ENCODE measurements at regions not wholly inside any gene's neighbourhood (a gene's known extent, or its start where the extent isn't known, plus 50 kb on each side); places are given as distances from the start of the nearest gene placed in this dataset.
"Not testable (repeated sequence)": the region's sequence is repeated elsewhere in the genome, so short reads cannot be mapped to it uniquely, and the experiment has no call there.

- no peak for DNase-seq
Measured at GRCh38 chr7:131157530-131158243, 170.0 kb upstream of the MKLN1 start.

- DNase-seq: not testable (repeated sequence)
Measured at GRCh38 chr7:131158244-131158636, 169.4 kb upstream of the MKLN1 start.

- DNase-seq: no peak
Measured at GRCh38 chr7:131159961-131160361, 167.7 kb upstream of the MKLN1 start.

- no peak for DNase-seq
Measured at GRCh38 chr7:131161103-131161502, 166.6 kb upstream of the MKLN1 start.

GRCh38 chr7:131164025-131164925, 163.4 kb upstream of the MKLN1 start:
- DNase-seq: no peak

- no peak for DNase-seq
Measured at GRCh38 chr7:131166066-131166465, 161.6 kb upstream of the MKLN1 start.

- DNase-seq: no peak
Measured at GRCh38 chr7:131170440-131171271, 157.0 kb upstream of the MKLN1 start.

GRCh38 chr7:131173145-131173890, 154.4 kb upstream of the MKLN1 start:
- DNase-seq: no peak

- no peak for DNase-seq
Measured at GRCh38 chr7:131174391-131174790, 153.3 kb upstream of the MKLN1 start.

- no peak for DNase-seq
Measured at GRCh38 chr7:131174855-131175254, 152.8 kb upstream of the MKLN1 start.

- DNase-seq: no peak
Measured at GRCh38 chr7:131182446-131183058, 145.1 kb upstream of the MKLN1 start.

- no peak for DNase-seq
Measured at GRCh38 chr7:131183072-131183471, 144.6 kb upstream of the MKLN1 start.

- DNase-seq: peak; percentile 6 to 34
Measured at GRCh38 chr7:131183611-131184119, 144.0 kb upstream of the MKLN1 start.

GRCh38 chr7:131186816-131187215, 140.9 kb upstream of the MKLN1 start:
- no peak for DNase-seq

- peak; percentile 63 to 82 for DNase-seq
Measured at GRCh38 chr7:131188367-131189339, 139.0 kb upstream of the MKLN1 start.

GRCh38 chr7:131189488-131189887, 138.2 kb upstream of the MKLN1 start:
- peak in 1 of 2 donors; percentile 0 for DNase-seq

GRCh38 chr7:131190146-131190545, 137.5 kb upstream of the MKLN1 start:
- no peak for DNase-seq

GRCh38 chr7:131190581-131190980, 137.1 kb upstream of the MKLN1 start:
- no peak for DNase-seq

GRCh38 chr7:131194070-131194865, 133.4 kb upstream of the MKLN1 start:
- DNase-seq: no peak

- no peak for DNase-seq
Measured at GRCh38 chr7:131196803-131197202, 130.9 kb upstream of the MKLN1 start.
